ES-I3 (cell line): ENCODE measurements at regions not wholly inside any gene's neighbourhood (a gene's known extent, or its start where the extent isn't known, plus 50 kb on each side); places are given as distances from the start of the nearest gene placed in this dataset.
"Not testable (repeated sequence)": the region's sequence is repeated elsewhere in the genome, so short reads cannot be mapped to it uniquely, and the experiment has no call there.

Source experiments
- H3K36me3 ChIP-seq: 2 replicates; pipeline ENCODE4 v1.6.1; 2013; ENCODE audit warnings: mild to moderate bottlenecking, low read length, control low read depth, moderate library complexity; ENCODE audit not compliant: insufficient read depth
- H3K4me1 ChIP-seq: 2 replicates; pipeline ENCODE4 v1.6.1; 2013; ENCODE audit warnings: mild to moderate bottlenecking, control low read depth, low read length; ENCODE audit not compliant: insufficient read depth
- H3K9ac ChIP-seq: 2 replicates; pipeline ENCODE4 v1.6.1; 2013; ENCODE audit warnings: low read depth, mild to moderate bottlenecking, low read length, moderate library complexity
- H3K9me3 ChIP-seq: 2 replicates; pipeline ENCODE4 v1.6.1; 2013; ENCODE audit warnings: mild to moderate bottlenecking, low read length, moderate library complexity; ENCODE audit not compliant: control insufficient read depth, insufficient read depth

DNA sequence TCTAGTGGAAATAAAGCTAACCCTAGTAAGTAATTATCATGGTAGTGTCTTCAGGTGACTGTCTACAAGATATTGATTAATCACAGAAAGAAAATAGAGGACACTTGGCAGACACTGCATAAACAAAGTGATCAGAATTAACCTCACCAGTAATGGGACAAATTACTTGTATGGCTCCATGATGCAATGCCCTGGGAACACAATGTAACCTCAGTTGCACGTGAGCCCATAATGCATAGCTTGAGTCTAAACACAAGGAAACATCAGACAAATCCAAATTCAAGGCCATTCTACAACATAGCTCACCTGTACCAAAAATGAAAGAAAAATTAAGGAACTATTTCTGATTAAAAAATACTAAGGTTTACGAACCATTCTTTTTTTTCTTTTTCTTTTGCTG, 92.4 kb upstream of the SSTR4 start:
- Histone ChIP-seq H3K36me3 (no peaks in the 10 kb centered on the region), H3K4me1 (no peaks in the 10 kb centered on the region), H3K9ac (no peak overlapping the region), H3K9me3 (no peaks in the 10 kb centered on the region)

DNA sequence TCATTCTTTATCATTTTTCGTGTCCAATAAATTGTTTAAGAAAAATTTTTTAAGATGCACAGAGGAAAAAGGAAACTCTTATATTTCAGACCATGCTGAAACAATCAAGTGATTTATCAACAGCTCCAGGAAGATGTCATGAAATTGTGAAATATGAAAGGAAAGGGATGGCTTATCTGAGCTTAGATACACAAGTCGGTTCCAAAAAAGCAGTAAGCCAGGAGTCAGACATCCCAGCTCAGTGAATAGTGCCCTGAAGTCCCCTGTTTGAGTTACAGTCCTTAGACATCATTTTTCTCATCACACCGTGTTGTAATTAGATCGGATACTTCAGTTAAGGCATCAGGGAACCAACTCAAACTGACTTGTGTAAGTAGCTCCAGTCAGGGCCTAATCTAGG, 91.0 kb upstream of the SSTR4 start:
- no peaks in the 10 kb centered on the region for H3K9me3 ChIP-seq
- no peak overlapping the region for H3K9ac ChIP-seq
- H3K36me3 ChIP-seq = no peaks in the 10 kb centered on the region
- H3K4me1 ChIP-seq = no peaks in the 10 kb centered on the region

DNA sequence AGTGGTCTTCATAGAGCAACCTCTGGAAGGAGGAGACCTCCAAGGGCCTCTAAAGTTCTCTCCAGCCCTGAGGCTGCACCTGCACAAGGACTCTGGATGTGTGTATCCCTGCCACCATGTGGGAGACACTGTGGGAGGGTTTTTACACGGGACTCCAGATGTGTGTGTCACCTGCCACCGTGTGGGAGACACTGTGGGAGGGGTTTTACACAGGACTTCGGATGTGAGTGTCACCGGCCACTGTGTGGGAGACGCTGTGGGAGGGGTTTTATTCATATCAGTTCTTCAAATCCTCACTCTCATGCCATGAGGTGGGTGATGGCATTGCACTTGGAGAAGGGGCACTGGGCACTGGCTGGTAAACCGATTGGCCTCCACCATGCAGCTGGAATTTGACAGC, 90.2 kb upstream of the SSTR4 start:
- Histone ChIP-seq H3K9me3 (no peaks in the 10 kb centered on the region), H3K4me1 (no peaks in the 10 kb centered on the region)

DNA sequence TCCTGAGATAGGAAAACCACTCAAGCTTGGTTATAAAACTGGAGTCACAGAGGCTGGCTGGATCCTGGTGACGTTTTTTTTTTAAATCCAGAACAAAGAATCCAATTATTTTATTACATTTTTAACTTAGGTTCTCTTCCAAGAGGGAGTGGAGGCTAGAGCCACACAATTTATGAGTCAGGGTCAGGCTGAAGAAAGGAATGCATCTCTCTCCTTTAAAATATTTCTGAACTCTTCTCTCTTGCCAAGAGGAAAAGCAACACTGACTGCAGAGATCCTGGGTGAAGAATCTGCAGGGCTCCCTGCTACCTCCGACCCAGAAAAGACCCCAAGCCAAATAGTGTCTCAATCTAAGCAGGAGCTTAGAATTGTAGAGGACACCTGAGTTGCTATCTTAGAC, 88.5 kb upstream of the SSTR4 start:
- no peaks in the 10 kb centered on the region for H3K4me1 ChIP-seq
- H3K36me3 ChIP-seq = no peaks in the 10 kb centered on the region
- no peak overlapping the region for H3K9ac ChIP-seq
- H3K9me3 ChIP-seq = no peaks in the 10 kb centered on the region

More for the DNA sequence above, 90.2 kb upstream of the SSTR4 start:
- Histone ChIP-seq H3K36me3 (no peaks in the 10 kb centered on the region), H3K9ac (no peak overlapping the region)

DNA sequence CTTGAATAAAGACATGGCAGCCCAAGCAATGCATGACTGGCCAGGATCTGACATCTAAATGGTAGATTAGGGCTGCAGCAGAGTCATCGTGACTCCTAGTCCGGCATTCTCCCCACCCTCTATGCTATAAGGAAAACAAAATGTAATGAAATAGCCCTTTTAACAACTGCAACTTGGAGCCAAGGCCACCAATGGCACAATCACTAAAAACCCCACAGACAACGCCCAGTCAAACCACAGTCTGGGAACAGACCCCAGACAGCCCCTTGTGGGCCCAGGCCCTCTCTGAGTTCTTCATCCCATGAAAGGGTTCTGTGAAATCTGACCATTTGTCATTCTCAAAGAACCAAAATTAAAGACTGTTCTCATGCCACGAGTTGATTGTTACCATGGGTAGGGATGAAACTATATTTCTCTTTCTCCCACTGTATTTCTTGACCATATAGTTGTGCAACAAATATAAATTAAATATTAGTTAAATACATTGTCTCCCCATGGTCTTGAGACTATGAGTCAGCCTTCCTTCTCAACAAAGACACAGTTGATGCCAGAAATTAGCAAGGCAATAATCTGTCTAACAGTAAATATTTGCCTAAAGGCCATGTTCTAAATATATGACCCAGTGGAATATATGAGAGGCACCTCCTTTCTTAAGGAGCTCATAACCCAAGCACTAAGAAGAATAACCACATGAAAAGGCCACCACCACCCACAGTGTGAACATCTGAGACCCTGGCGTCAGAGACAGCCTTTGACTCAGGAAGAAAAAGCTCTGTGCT, 85.6 kb upstream of the SSTR4 start:
- H3K9me3 ChIP-seq = no peaks in the 10 kb centered on the region
- no peaks in the 10 kb centered on the region for H3K4me1 ChIP-seq
- no peaks in the 10 kb centered on the region for H3K36me3 ChIP-seq
- no peak overlapping the region for H3K9ac ChIP-seq

DNA sequence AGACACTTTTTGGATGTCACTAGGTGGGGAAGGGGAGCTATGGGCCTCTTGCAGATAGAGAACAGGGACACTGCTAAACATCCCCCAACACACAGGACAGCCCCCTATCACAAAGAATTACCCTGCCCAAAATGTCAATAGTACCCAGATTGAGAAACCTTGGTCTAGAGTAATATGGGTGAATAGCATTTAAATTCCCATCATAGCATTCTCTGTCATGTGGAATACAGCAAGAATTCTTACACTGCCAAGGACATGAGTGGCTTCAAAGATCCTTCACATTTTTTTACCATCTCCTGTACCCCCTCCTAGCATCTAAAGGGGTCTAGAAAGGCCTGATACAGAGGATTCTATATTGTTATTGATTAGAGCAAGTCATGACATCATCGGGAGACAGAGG, 83.1 kb upstream of the SSTR4 start:
- Histone ChIP-seq H3K9me3 (no peaks in the 10 kb centered on the region), H3K4me1 (no peaks in the 10 kb centered on the region), H3K9ac (no peak overlapping the region), H3K36me3 (no peaks in the 10 kb centered on the region)

DNA sequence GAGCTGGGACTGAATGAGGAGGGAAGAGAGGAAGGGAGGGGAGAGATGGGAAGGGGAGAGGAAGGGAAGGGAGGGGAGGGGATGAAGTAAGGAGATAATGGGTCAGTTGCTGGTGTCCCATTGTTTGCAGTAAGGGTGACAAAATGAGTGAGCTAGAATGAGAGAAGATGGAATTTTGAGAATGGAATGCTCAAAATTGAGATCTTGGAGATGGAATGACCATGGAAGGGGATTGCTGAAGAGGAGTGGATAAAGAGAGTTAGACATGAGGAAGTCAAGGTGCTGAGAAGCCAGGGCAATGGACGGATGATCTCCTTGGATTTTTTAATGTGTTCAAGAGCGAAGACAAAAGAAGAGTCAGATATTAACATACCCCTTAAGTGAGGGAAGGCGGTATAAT, 80.5 kb upstream of the SSTR4 start:
- no peaks in the 10 kb centered on the region for H3K4me1 ChIP-seq
- no peaks in the 10 kb centered on the region for H3K9me3 ChIP-seq
- H3K36me3 ChIP-seq = no peaks in the 10 kb centered on the region
- H3K9ac ChIP-seq = no peak overlapping the region

DNA sequence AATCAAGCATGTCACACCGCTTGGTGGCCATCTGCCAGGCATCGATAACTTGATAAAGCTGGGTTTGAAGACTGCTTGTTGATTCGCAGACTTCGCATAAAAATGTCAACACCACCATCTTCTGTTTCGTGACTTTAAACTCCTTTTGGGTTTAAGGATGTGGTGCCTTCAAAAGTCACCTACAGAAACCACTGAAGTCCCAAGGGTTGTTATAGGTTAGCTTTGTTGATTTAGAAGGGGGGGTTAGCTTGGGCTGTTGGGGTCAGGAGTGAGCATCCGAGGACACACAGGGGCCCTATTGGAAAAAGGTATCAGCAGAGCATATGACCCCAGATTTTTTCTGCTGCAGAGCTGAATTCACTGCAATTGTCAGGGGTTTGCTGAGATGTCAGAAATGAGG, 76.7 kb upstream of the SSTR4 start:
- Histone ChIP-seq H3K9ac (no peak overlapping the region), H3K9me3 (no peaks in the 10 kb centered on the region), H3K36me3 (no peaks in the 10 kb centered on the region), H3K4me1 (no peaks in the 10 kb centered on the region)

DNA sequence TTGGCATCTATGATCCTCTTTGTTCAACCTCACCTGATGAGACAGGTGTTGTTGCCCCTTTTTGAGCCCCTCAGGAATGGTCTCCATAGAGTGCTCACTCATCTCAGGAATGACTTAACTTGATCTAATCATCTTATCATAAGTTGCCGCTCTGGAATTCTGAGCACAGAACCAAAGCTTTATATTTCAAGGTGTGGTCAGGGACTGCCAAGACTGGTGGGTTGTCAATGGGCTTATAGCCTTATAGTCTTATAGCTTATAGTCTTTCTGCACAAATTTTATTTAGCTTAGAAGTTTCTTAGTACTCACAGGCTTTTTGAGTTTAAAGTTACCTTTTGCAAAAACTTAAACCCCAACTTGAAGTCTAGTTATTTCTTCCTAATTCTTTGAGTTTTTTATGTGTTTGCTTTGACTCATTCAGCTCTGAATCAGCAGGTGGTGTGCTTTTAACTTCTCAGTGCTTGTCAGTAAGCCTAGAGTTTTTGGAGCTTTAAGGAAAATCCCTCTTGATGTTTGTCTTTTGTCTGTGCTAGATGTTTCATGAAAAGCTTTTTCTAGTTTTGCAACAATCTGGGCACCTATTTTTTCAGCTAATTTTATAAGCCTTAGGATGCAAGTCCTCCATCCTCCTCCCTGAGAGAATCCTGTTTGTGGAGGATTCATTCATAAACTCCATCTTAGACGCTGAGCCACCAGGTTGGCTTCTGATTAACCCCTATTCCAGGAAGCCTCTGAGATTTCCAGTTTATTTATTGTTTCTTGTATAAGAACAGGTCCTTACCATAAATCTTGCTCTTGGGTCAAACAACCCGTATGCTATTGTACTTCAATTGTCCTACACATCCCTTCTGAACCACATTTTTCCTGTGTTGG, 72.3 kb upstream of the SSTR4 start:
- Histone ChIP-seq H3K9ac (no peak overlapping the region), H3K36me3 (no peaks in the 10 kb centered on the region), H3K9me3 (no peaks in the 10 kb centered on the region), H3K4me1 (no peaks in the 10 kb centered on the region)

DNA sequence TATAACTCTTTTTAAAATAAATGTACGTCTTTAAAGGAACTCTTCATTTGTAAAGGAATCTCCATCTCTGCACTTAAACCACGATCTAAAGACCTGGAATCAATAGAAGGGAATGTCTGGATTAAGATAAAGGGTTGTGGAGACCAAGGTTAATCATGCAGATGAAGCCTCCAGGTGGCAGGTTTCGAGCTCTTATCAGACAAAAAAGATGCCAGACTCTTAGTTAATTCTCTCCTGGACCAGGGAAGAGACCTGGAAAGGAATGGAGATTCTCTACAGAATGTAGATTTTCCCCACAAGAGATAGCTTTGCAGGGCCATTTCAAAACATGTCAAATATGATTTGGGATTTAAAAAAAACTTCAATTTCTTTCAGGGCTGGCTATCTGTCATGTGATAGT, 71.5 kb upstream of the SSTR4 start:
- Histone ChIP-seq H3K9me3 (no peaks in the 10 kb centered on the region), H3K4me1 (no peaks in the 10 kb centered on the region), H3K36me3 (no peaks in the 10 kb centered on the region), H3K9ac (no peak overlapping the region)

DNA sequence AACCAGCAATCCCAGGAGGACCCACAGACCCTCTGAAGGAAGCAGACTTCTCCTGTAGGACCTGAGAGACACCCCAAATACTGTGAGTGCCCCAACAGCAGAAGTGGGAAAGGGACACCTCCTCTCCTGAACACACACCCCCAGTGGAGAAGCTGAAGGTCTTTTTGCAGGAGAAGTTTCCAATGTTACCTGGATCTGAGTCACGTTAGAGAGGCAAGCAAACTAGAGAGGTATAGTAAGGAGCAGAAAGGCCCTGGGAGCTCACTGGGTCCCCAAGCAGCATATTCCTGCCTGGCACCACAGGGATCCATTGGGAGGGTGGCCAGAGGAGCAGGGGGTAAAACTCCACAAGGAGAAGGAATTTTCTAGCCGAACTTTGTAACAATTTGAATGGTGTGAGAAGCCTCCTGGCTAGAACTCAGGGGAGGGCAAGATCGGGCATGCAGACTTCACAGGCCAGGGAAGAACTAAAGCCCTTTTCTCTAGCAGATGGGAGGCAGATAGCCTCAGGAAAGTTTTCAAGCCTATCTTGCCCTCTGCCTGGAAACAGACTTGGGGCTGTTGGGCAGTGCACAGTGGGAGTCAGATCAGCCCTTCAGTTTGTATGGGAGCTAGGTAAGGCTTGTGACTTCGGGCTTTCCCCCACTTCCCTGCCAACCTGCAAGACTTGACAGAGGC, 68.2 kb upstream of the SSTR4 start:
- Histone ChIP-seq H3K9ac (no peak overlapping the region), H3K4me1 (no peaks in the 10 kb centered on the region), H3K9me3 (no peaks in the 10 kb centered on the region), H3K36me3 (no peaks in the 10 kb centered on the region)

DNA sequence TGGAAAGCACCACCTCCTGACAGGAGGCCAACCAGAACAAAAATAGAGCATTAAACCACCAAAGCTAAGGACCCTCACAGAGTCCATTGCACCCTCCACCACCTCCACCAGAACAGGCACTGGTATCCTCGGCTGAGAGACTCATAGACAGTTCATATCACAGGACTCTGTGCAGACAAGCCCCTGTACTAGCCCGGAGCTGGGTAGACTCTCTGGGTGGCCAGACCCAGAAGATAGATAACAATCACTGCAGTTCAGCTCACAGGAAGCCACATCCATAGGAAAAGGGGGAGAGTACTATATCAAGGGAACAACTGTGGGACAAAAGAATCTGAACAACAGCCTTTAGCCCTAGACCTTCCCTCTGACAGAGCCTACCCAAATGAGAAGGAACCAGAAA, 67.4 kb upstream of the SSTR4 start:
- not testable (repeated sequence) for H3K9me3 ChIP-seq, H3K36me3 ChIP-seq, H3K9ac ChIP-seq

DNA sequence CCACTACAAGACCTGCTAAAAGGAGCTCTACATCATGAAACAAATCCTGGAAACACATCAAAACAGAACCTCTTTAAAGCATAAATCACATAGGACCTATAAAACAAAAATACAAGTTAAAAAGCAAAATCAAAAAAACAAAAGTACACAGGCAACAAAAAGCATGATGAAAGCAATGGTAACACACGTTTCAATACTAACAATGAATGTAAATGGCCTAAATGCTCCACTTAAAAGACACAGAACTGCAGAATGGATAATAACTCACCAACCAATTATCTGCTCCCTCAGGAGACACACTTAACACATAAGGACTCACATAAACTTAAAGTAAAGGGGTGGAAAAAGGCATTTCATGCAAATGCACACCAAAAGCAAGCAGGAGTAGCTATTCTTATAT, 66.1 kb upstream of the SSTR4 start:
- H3K9ac ChIP-seq, H3K9me3 ChIP-seq, H3K4me1 ChIP-seq, H3K36me3 ChIP-seq: not testable (repeated sequence)

More for the DNA sequence above, 67.4 kb upstream of the SSTR4 start:
- H3K4me1 ChIP-seq = not testable (repeated sequence)

DNA sequence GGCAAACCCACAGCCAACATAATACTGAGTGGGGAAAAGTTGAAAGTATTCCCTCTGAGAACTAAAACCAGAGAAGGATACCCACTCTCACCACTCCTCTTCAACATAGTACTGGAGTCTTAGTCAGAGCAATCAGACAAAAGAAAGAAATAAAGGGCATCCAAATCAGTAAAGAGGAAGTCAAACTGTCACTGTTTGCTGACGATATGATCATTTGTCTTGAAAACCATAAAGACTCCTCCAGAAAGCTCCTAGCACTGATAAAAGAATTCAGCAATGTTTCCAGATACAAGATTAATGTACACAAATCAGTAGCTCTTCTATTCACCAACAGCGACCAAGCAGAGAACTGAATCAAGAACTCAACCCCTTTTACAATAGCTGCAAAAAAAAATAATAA, 64.0 kb upstream of the SSTR4 start:
- H3K9me3 ChIP-seq, H3K9ac ChIP-seq, H3K4me1 ChIP-seq, H3K36me3 ChIP-seq: not testable (repeated sequence)

DNA sequence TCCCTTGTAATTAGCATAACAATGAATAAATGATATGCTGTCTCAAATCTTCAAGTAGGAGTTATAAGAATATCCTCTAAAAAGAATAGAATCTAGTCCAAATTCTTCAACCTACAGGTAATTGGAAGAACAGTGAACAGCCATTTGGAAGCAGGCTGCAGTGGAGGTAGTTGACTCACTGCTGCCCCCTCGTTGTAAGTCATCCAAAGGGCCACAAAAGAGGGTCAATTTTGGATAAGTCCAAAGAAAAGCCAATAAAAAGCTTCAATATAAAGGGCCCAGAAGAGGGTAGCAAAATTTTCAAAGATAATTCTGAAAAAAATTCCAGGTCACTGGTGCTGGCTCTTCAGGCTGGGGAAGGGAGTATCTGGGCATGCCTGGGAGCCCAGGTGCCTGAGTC, 60.8 kb upstream of the SSTR4 start:
- Histone ChIP-seq H3K36me3 (no peaks in the 10 kb centered on the region), H3K9ac (no peak overlapping the region), H3K9me3 (no peaks in the 10 kb centered on the region), H3K4me1 (no peaks in the 10 kb centered on the region)
